Stimulated activated CD4-positive, alpha-beta T cell treated with anti-CD3 and anti-CD28 coated beads, Interleukin-12 subunit alpha, Interleukin-12 subunit beta, amount 100 ng/mL, for 48 hours (primary cell): ENCODE measurements at regions not wholly inside any gene's neighbourhood (a gene's known extent, or its start where the extent isn't known, plus 50 kb on each side); places are given as distances from the start of the nearest gene placed in this dataset.
"Not testable (repeated sequence)": the region's sequence is repeated elsewhere in the genome, so short reads cannot be mapped to it uniquely, and the experiment has no call there.

Source experiments
- DNase-seq, 3 donors: peaks; one replicate each; pipeline ENCODE4 v3.0.0-alpha.2; 2020; ENCODE audit warnings: low read depth in 2 of 3, low spot score in 1 of 3

DNA sequence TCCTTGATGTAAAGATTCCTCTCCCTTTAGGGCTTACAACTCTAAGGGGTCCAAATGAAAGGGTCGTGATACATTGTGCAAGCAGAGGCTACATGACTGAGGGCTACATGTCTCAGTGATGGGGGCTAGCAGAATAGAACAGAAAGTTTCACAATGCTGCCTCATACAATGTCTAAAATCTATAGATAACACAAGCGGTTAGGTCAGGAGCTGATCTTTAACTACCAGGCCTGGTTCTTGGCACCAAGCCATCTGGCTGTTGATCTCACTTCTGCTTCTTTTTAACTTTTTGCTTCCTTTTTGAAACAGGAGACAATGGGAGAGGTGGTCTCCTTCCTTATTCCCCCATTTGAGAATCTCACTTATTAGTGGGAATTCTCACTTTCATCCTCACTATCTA, 710.2 kb downstream of the AMY1C start:
- DNase-seq: no peak

GRCh38 chr1:104460880-104461279, 711.2 kb downstream of the AMY1C start:
- DNase-seq: no peak

DNA sequence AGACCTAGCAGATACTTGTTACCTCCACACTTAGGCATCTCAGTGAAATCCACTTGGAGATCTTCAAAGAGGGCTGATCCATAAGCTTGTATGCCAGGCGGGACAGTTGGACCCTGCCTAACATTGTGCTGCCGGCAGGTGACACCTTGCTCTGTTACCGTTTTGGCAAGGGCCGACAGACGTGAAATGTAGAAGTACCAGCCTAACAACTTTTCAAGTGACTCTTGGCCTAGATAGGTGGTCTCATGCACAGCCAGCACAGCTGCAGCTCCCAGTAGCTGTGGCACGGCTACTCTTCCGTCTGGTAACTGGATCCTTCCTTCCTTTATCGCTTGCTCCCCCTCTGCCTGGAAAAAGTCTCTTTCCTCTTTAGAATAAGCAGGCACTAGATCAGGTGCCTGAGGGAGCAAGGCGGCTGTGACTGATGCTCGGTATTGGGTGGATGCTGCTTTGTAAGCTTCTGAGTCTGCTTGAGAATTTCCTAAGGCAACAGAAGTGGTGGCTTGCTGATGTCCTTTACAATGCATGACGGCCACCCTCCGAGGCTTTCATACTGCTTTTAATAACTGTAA, 713.5 kb downstream of the AMY1C start:
- no peak for DNase-seq

GRCh38 chr1:104466068-104466467, 716.4 kb downstream of the AMY1C start:
- no peak for DNase-seq

GRCh38 chr1:104467590-104467989, 717.9 kb downstream of the AMY1C start:
- DNase-seq: no peak

- no peak for DNase-seq
Observed at GRCh38 chr1:104468282-104468681, 718.6 kb downstream of the AMY1C start.

DNA sequence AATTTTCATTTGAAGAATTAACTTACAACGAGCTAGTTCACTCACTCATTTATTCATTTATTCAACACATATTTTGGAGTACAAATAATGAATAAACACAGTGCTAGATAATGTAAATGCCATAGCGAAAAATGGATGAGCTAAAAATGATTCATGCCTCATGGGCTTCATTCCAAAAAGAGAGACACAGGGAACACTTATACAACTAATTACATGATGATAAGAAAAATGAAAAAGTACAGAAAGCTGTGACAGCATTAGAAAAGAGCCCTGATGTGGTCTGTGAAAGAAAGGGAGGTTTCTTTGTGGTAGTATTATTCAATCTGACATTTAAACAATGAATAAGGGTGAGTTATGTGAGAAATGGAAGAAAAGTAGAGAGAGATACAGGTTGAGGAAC, 726.4 kb downstream of the AMY1C start:
- DNase-seq: no peak

DNA sequence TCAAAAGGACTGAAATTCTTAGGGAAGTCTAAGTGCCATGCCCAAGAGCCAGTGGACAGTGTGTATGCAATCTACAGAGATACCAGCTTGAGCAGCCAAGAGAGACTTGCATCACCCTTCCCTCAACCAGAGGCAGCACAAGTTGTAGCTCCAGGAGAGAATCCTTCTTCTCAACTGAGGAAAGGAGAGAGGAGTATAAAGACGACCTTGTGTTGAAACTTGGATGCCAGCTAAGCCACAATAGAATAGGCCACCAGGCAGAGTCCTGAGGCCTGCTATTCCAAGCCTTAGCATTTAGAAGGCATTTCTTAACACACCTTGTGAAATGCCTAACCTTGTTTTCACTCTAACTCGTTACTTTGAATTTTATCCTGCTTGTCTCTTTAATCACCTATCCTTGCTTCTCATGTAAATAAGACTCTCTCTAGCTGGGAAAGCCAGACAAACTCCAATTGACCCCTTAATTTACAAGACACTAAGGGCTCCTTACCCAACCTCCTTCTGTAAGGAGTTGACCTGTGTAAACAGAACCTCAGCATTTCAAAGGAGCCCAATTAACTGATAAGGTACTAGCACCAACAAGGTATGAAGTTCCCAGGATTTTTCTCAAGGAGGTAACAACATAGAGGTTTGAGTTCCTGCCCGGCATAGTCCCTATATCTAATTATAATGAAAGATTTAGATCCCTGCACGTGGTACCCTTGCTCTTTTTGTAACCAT, 738.8 kb downstream of the AMY1C start:
- DNase-seq: no peak

GRCh38 chr1:104526158-104526795, 776.6 kb downstream of the AMY1C start:
- DNase-seq: no peak

- no peak for DNase-seq
Observed at GRCh38 chr1:104531990-104532389, 782.3 kb downstream of the AMY1C start.

GRCh38 chr1:104574620-104575019, 824.9 kb downstream of the AMY1C start:
- no peak for DNase-seq

DNA sequence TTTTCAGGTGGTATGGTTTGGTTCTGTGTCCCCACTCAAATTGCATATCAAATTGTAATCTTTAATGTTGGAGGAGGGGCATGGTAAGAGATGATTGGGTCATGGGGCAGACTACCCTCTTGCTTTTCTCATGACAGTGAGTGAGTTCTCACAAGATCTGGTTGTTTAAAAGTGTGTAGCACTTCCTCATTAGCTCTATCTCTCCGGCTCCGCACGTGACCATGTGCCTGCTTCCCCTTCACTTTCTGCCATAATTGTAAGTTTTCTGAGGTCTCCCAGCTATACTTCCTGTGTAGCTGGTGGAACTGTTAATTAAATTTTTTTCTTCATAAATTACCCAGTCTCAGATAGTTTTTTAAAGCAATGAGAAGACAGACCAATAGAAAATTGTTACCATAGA, 843.2 kb downstream of the AMY1C start:
- DNase-seq: no peak

DNA sequence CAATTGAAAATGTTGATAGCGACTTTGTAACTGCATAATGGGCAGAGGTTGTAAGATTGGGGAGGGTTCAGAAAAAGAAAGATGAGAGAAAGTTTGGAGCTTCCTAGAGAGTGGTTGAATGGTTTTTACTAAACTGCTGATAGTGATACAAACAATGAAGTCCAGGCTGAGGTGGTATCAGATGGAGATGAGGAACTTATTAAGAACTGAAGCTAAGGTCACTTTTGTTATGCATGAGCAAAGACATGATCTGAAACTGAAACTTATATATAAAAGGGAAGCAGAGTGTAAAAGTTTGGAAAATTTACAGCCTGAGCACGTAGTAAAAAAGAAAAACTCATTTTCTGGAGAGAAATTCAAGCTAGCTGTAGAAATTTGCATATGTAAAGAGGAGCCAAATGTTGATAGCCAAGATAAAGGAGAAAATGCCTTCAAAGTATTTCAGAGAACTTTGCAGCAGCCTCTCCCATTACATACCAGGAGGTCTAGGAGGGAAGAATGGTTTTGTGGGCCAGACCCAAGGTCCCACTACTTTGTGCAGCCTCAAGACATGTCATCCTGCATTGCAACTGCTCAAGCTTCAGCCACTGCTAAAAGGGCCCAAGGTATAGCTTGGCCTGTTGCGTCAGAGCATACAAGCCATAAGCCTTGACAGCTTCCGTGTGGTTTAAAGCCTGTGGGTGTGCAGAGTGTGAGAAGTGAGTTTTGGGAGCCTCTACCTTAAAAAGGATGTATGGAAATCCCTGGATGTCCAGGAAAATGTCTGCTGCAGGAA, 843.9 kb downstream of the AMY1C start:
- DNase-seq: no peak

DNA sequence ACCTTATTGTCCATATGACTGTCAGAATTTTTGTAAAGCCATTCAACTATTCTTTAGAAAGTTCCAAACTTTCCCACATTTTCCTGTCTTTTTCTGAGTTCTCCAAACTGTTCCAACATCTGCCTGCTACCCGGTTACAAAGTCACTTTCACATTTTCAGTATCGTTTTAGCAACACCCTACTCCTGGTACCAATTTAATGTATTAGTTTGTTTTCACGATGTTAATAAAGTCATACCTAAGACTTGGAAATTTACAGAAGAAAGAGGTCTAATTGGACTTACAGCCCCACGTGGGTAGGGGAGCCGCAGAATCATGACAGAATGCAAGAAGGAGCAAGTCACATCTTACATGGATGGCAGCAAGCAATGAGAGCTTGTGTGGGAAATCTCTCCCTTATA, 867.8 kb downstream of the AMY1C start:
- DNase-seq: no peak

GRCh38 chr1:104621221-104621620, 871.5 kb downstream of the AMY1C start:
- no peak for DNase-seq

- DNase-seq: no peak
Observed at GRCh38 chr1:104624538-104624937, 874.8 kb downstream of the AMY1C start.

DNA sequence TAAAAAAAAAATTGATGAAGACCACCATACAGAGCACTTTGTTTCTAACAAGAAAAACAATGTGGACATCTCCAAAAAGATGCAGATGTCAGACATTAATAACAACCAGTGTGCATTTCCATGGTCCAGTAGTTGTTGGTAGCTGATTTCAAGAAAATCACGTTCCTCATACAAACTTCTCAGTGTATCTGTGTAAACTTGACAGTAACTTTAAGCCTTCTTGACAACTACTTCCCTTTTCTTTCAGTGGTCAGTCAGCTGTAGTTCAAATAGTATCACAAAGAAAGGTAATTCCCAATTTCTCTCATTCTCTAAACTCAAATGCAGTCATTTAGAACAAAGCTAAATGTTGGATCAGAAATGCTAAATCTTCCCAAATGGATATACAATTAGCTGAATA, 879.9 kb downstream of the AMY1C start:
- no peak for DNase-seq

DNA sequence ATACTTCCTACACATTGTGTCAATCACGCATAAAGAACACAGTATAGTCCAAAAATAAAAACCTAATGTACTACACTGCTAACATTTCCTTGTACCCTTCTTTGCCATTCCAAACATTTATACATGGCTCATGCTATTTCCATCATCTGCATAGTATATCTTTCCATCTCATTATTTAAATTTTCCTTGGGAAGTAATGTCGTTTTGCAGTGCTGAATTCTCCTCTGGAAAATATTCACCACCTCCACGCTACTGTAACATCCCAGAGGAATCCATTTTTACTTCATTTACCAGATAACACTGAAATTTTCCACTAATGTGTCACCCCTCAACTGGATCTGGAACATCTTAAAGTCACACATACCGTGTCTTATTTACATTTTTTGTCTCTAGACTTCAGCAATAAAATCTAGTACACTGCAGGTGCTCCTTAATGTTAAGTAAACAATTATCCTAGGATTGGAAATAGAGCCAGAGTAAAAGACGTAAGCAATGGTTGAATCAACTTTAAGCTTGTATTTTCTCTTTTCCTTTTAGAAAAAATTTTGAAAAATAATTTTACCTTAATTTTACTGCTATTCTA, 881.0 kb downstream of the AMY1C start:
- no peak for DNase-seq

DNA sequence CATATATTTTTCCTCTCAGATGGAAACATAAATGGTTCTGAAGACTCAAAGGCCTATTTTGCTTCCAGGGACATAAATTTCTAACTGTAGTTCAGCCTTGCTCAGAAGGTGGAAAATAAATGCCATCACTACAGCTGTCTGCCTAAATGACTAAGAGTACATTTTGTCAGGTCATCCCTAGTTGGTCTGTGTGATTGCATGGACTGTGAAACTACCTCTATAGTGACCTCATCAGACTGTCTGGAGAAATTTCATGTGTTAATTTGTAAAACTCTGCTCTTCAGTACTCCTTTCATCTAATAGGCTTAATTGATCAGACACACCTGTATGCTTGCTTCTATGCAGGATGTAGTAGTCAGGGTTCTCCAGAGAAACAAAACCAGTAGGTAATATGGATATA, 886.9 kb downstream of the AMY1C start:
- no peak for DNase-seq

- no peak for DNase-seq
Observed at GRCh38 chr1:104646233-104646632, 896.5 kb downstream of the AMY1C start.

DNA sequence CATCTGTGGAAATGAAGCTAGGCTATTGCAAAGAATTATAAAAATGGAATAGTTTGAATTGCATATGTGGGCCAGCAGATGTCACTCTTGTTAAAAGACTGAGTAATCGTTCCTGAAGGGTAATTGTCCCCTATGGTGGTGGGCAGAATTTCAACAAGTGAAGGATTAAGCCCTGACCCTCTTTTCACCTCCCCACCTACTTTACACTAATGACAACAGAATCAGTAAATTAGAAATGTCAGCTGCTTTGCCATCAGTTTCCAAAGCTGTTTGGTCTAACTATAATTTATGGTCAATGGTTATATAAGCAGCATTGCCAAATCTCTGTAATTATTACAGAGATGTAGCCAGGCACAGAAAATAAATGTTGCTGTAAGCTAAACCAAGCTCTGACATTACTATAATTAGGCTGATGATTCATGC, 898.6 kb downstream of the AMY1C start:
- DNase-seq: no peak

DNA sequence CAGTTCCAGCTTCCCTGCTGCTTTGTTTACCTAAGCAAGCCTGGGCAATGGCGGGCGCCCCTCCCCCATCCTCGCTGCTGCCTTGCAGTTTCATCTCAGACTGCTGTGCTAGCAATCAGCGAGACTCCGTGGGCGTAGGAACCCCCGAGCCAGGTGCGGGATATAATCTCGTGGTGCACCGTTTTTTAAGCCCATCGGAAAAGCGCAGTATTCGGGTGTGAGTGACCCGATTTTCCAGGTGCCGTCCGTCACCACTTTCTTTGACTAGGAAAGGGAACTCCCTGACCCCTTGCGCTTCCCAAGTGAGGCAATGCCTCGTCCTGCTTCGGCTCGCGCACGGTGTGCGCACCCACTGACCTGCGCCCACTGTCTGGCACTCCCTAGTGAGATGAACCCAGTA, 914.7 kb downstream of the AMY1C start:
- not testable (repeated sequence) for DNase-seq
